Liver (tissue), 8 donors: ENCODE measurements at regions not wholly inside any gene's neighbourhood (a gene's known extent, or its start where the extent isn't known, plus 50 kb on each side); places are given as distances from the start of the nearest gene placed in this dataset.

Experiments
- DNase-seq: peaks from one replicate; pipeline ENCODE4 v3.0.0-alpha.2; 2017; ENCODE audit warnings: low spot score
- H3K27ac ChIP-seq, 2 donors: one replicate each; pipeline ENCODE4 v1.7.0; 2013; ENCODE audit warnings: inconsistent platforms in 2 of 2, low read length in 2 of 2, control low read depth in 1 of 2, low read depth in 1 of 2, mild to moderate bottlenecking in 1 of 2
- H3K27me3 ChIP-seq, 4 donors: one replicate each; pipeline versions ENCODE4 v1.6.1 to v1.7.0; 2013; ENCODE audit warnings: low read length in 3 of 4, inconsistent platforms in 1 of 4, mild to moderate bottlenecking in 1 of 4, moderate library complexity in 1 of 4; ENCODE audit not compliant: control insufficient read depth in 4 of 4, insufficient read depth in 4 of 4
- H3K36me3 ChIP-seq, 4 donors: one replicate each; pipeline versions ENCODE4 v1.6.1 to v1.7.0; 2013; ENCODE audit warnings: low read length in 3 of 4, mild to moderate bottlenecking in 3 of 4, low read depth in 1 of 4, moderate library complexity in 1 of 4; ENCODE audit not compliant: control insufficient read depth in 4 of 4, insufficient read depth in 3 of 4
- H3K4me1 ChIP-seq, 4 donors: one replicate each; pipeline versions ENCODE4 v1.6.1 to v1.7.0; 2013; ENCODE audit warnings: low read length in 3 of 4, mild to moderate bottlenecking in 3 of 4, moderate library complexity in 1 of 4; ENCODE audit not compliant: control insufficient read depth in 4 of 4, insufficient read depth in 4 of 4
- H3K4me3 ChIP-seq, 3 donors: one replicate each; pipeline versions ENCODE4 v1.6.1 to v1.7.0; 2013; ENCODE audit warnings: low read length in 3 of 3, control low read depth in 1 of 3, low read depth in 1 of 3, mild to moderate bottlenecking in 1 of 3
- H3K9ac ChIP-seq, 2 donors: one replicate each; pipeline ENCODE4 v1.7.0; 2013; ENCODE audit warnings: low read length in 2 of 2, mild to moderate bottlenecking in 2 of 2, moderate library complexity in 2 of 2, control low read depth in 1 of 2, low read depth in 1 of 2
- H3K9me3 ChIP-seq, 4 donors: one replicate each; pipeline versions ENCODE4 v1.6.1 to v1.7.0; 2013; ENCODE audit warnings: low read length in 3 of 4; ENCODE audit not compliant: control insufficient read depth in 4 of 4
- EGR1 ChIP-seq, 2 donors: IDR thresholded peaks; 2 replicates each; pipeline ENCODE4 v1.6.1; 2016 to 2018; ENCODE audit warnings: antibody characterized with exemption in 2 of 2, low read depth in 2 of 2
- FOXA2 ChIP-seq: IDR thresholded peaks from 2 replicates; pipeline ENCODE4 v1.6.1; 2016; ENCODE audit warnings: antibody characterized with exemption
- GABPA ChIP-seq, 2 donors: IDR thresholded peaks in 1 of 2; conservative IDR thresholded peaks in 1 of 2; 2 replicates each; pipeline ENCODE4 v1.6.1; 2016; ENCODE audit warnings: antibody characterized with exemption in 2 of 2, mild to moderate bottlenecking in 1 of 2, moderate library complexity in 1 of 2
- HNF4A ChIP-seq, 2 donors: conservative IDR thresholded peaks; 2 replicates each; pipeline ENCODE4 v1.6.1; 2016; ENCODE audit warnings: antibody characterized with exemption in 2 of 2, mild to moderate bottlenecking in 2 of 2
- HNF4G ChIP-seq: IDR thresholded peaks from 2 replicates; pipeline ENCODE4 v1.6.1; 2016; ENCODE audit warnings: antibody characterized with exemption
- JUND ChIP-seq, 2 donors: IDR thresholded peaks; 2 replicates each; pipeline ENCODE4 v1.6.1; 2016; ENCODE audit warnings: antibody characterized with exemption in 2 of 2
- NR2F2 ChIP-seq: IDR thresholded peaks from 2 replicates; pipeline ENCODE4 v1.6.1; 2016; ENCODE audit warnings: antibody characterized with exemption
- RAD21 ChIP-seq, 2 donors: IDR thresholded peaks; 2 replicates each; pipeline ENCODE4 v1.6.1; 2016; ENCODE audit warnings: antibody characterized with exemption in 2 of 2, mild to moderate bottlenecking in 2 of 2
- RXRA ChIP-seq, 2 donors: IDR thresholded peaks; 2 replicates each; pipeline ENCODE4 v1.6.1; 2017 to 2018; ENCODE audit warnings: antibody characterized with exemption in 2 of 2, mild to moderate bottlenecking in 1 of 2
- SP1 ChIP-seq: IDR thresholded peaks from 2 replicates; pipeline ENCODE4 v1.6.1; 2018; ENCODE audit warnings: antibody characterized with exemption, mild to moderate bottlenecking
- TAF1 ChIP-seq: conservative IDR thresholded peaks from 2 replicates; pipeline ENCODE4 v1.6.1; 2016; ENCODE audit warnings: antibody characterized with exemption, mild to moderate bottlenecking
- WGBS: extraction: QIAGEN DNeasy Blood & Tissue Kit; methylation state at CpG from one replicate; pipeline ENCODE4 v1.1.7; 2013; 5-methylcytosine and 5-hydroxymethylcytosine counted together
- TF ChIP-seq, protein P1 (sequence below): IDR thresholded peaks from 2 replicates; pipeline ENCODE4 v1.6.1; 2016; ENCODE audit warnings: antibody characterized with exemption
- TF ChIP-seq, protein P2 (sequence below): IDR thresholded peaks from 2 replicates; pipeline ENCODE4 v1.6.1; 2016; ENCODE audit warnings: antibody characterized with exemption
- TF ChIP-seq, protein P3 (sequence below): fragments of 150-350 bp; IDR thresholded peaks from 2 replicates; pipeline ENCODE4 v1.5.1; 2017; ENCODE audit warnings: improper control_type of control experiment, low read depth, low read length; ENCODE audit not compliant: missing input control
- donor health status: healthy.
- donor health status: healthy.
- donor health status: healthy.
- donor health status: healthy.
- donor health status: healthy.

DNA sequence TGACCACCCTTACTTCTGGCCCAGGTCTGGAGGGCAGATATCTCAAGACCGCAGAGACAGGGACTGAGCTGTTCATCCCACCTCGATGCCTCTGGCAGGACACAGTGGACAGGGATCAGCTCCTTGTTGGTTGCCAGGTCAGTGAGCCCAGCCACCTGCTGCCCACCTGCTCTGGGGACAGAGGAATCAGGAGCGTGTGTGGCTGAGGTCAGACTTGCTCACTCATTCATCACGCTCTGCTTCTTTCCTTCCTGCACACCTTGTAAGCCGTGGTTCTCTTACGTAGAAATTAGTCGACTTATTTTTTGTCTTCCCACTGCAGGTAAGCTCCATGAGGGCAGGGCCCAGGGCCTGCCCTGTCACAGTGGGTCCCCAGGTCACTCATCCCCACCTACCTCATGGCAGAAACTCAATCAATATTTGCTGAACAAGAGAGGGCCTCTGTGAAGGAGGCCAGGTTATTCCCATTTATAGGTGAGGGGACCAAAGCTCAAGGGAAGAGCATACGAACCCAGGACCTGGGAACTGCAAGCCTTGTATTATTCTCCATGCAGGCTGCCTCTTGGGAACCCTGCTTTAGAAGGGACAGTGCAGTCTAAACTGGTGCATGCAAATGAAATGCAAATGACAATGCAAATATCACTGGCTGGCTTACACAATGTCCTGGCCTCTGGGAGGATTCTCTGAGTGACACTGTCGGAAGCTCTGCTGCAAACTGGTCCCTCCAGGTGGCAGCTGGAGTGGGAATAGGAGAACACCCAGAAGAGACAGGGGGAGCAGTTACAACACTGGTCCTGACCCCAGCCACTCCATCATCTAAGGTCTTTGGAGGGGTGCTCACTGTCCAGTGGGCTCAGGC, 58.4 kb upstream of the PAX7 start:
- Histone ChIP-seq H3K27ac (no peak overlapping the region), H3K4me3 (no peak overlapping the region), H3K27me3 (peaks cover 0 to 4% (median 0%) of the 10 kb centered on the region in 4 donors), H3K36me3 (no peaks in the 10 kb centered on the region), H3K4me1 (no peaks in the 10 kb centered on the region), H3K9me3 (peaks cover 0 to 5% (median 4%) of the 10 kb centered on the region in 4 donors), H3K9ac (no peak overlapping the region)
- TF ChIP-seq, protein P1, sequence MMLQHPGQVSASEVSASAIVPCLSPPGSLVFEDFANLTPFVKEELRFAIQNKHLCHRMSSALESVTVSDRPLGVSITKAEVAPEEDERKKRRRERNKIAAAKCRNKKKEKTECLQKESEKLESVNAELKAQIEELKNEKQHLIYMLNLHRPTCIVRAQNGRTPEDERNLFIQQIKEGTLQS = no peak
- WGBS = 82% methylated on average over 9 of the region's 9 CpGs
- no peak for DNase-seq

DNA sequence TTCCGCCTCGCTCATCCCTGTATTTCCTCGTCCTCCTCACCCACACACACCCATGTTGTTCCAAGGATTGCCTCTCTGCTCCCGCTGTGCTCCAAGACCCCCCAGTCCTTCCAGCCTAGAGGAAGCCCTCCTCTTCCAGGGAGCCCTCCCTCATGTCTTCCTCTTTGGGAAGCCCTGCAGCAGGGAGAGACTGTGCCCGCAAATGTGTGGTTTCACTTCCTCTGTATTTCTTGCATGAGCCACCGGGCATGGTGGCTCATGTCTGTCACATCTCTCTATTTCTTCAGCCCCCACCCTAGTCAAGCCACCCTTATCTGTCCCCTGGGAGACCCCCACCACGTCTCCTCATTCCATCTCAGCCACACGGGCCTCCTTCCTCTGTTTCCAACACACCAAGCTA, 57.5 kb upstream of the PAX7 start:
- no peak for DNase-seq
- peaks cover 0 to 2% (median under 1%) of the 10 kb centered on the region in 4 donors for H3K9me3 ChIP-seq
- no peak for TF ChIP-seq FOXA2
- TF ChIP-seq NR2F2 = no peak
- no peak overlapping the region for H3K27ac ChIP-seq
- 80% methylated on average over 8 of the region's 8 CpGs for WGBS
- H3K4me3 ChIP-seq = no peak overlapping the region
- no peaks in the 10 kb centered on the region for H3K36me3 ChIP-seq
- no peaks in the 10 kb centered on the region for H3K4me1 ChIP-seq
- H3K27me3 ChIP-seq = peaks cover 0 to 3% (median 0%) of the 10 kb centered on the region in 4 donors
- H3K9ac ChIP-seq = no peak overlapping the region

DNA sequence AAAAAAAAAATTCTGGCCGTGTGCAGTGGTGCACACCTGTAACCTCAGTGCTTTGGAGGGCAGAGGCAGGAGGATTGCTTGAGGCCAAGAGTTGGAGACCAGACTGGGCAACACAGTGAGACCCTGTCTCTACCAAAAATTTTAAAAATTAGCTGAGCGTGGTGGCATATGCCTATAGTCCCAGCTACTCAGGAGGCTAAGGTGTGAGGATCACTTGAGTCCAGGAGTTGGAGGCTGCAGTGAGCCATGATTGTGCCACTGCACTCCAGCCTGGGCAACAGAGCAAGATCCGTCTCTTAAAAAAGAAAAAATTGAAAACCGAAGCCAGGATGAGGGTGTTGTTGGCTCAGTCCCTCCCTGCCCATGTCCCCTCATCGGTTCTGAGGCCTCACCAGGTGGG, 55.9 kb upstream of the PAX7 start:
- no peaks in the 10 kb centered on the region for H3K36me3 ChIP-seq
- no peaks in the 10 kb centered on the region for H3K4me1 ChIP-seq
- TF ChIP-seq FOXA2 (no peak), TAF1 (no peak), HNF4G (no peak), HNF4A (conservative IDR thresholded peaks at IDR 0.05) (no peak), JUND (IDR thresholded peaks at IDR 0.05) (no peak)
- TF ChIP-seq, protein P1 = no peak
- TF ChIP-seq, protein P2, sequence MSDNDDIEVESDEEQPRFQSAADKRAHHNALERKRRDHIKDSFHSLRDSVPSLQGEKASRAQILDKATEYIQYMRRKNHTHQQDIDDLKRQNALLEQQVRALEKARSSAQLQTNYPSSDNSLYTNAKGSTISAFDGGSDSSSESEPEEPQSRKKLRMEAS = no peak
- TF ChIP-seq, protein P3, sequence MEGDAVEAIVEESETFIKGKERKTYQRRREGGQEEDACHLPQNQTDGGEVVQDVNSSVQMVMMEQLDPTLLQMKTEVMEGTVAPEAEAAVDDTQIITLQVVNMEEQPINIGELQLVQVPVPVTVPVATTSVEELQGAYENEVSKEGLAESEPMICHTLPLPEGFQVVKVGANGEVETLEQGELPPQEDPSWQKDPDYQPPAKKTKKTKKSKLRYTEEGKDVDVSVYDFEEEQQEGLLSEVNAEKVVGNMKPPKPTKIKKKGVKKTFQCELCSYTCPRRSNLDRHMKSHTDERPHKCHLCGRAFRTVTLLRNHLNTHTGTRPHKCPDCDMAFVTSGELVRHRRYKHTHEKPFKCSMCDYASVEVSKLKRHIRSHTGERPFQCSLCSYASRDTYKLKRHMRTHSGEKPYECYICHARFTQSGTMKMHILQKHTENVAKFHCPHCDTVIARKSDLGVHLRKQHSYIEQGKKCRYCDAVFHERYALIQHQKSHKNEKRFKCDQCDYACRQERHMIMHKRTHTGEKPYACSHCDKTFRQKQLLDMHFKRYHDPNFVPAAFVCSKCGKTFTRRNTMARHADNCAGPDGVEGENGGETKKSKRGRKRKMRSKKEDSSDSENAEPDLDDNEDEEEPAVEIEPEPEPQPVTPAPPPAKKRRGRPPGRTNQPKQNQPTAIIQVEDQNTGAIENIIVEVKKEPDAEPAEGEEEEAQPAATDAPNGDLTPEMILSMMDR = no peak
- 70% methylated on average over 5 of the region's 5 CpGs for WGBS
- H3K27me3 ChIP-seq = peaks cover 0 to 3% (median 0%) of the 10 kb centered on the region in 4 donors
- H3K9me3 ChIP-seq = no peaks in the 10 kb centered on the region
- no peak overlapping the region for H3K27ac ChIP-seq
- H3K4me3 ChIP-seq = no peak overlapping the region
- H3K9ac ChIP-seq = no peak overlapping the region
- DNase-seq = no peak

DNA sequence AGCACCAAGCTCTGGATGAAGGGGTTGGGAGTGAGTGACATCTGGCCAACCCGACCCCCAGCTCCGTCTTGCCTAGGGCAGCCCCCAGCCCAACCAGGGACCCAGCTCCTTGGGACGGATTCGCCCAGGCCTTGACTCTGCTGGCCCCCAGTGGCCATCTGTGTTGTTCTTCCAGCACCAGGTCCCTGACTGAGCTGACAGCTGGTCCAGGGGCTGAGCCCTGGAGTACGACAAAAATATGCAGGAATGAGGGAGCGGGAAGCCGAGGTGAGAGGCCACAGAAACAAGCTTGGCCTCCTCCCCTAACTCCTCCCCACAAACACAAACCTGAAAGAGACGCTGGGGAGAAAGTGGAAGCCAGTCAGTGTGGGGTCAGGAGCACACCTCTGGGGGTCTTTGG, 55.0 kb upstream of the PAX7 start:
- peaks cover 0 to 3% (median 0%) of the 10 kb centered on the region in 4 donors for H3K27me3 ChIP-seq
- H3K27ac ChIP-seq = no peak overlapping the region
- TF ChIP-seq, protein P3 = peak; percentile 68
- TF ChIP-seq GABPA (IDR thresholded peaks at IDR 0.05 in 1 of 2, conservative IDR thresholded peaks at IDR 0.05 in 1 of 2) (no peak), SP1 (no peak), RAD21 (IDR thresholded peaks at IDR 0.05) (peak; percentile 30 to 85), RXRA (IDR thresholded peaks at IDR 0.05) (no peak), FOXA2 (no peak), HNF4G (no peak), JUND (IDR thresholded peaks at IDR 0.05) (no peak), EGR1 (IDR thresholded peaks at IDR 0.05; ENCODE audit: low read depth in 2 of 2) (no peak), NR2F2 (no peak)
- TF ChIP-seq, protein P1 = no peak
- TF ChIP-seq, protein P2 = no peak
- H3K9me3 ChIP-seq = no peaks in the 10 kb centered on the region
- no peaks in the 10 kb centered on the region for H3K4me1 ChIP-seq
- H3K4me3 ChIP-seq = no peak overlapping the region
- H3K36me3 ChIP-seq = no peaks in the 10 kb centered on the region
- DNase-seq = no peak
- no peak overlapping the region for H3K9ac ChIP-seq
- 2% methylated on average over 8 of the region's 8 CpGs for WGBS
